CD14-positive monocyte (primary cell): ENCODE measurements at regions not wholly inside any gene's neighbourhood (a gene's known extent, or its start where the extent isn't known, plus 50 kb on each side); places are given as distances from the start of the nearest gene placed in this dataset.

Experiments
- DNase-seq, 3 donors: peaks; one replicate each; pipeline ENCODE4 v3.0.0-alpha.2; 2011 to 2022
- H2AFZ ChIP-seq: 2 replicates; pipeline ENCODE4 v1.6.0; 2012; ENCODE audit warnings: mild to moderate bottlenecking, low read depth, low read length, inconsistent platforms; ENCODE audit not compliant: insufficient read depth, poor library complexity, severe bottlenecking
- H3K27ac ChIP-seq, 2 donors: 1 replicate in 1 of 2; 2 replicates in 1 of 2; pipeline ENCODE4 v1.5.1; 2012 to 2013; ENCODE audit warnings: low read length in 2 of 2, control low read depth in 1 of 2, inconsistent platforms in 1 of 2, low read depth in 1 of 2, mild to moderate bottlenecking in 1 of 2
- H3K27me3 ChIP-seq, 2 donors: one replicate each; pipeline versions ENCODE4 v1.6.0 to v1.6.1; 2011 to 2013; ENCODE audit warnings: low read length in 2 of 2; ENCODE audit not compliant: control insufficient read depth in 2 of 2, insufficient read depth in 2 of 2
- H3K36me3 ChIP-seq, 2 donors: replicated peaks in 1 of 2; 1 replicate in 1 of 2; 2 replicates in 1 of 2; pipeline versions ENCODE4 v1.5.1 to v1.6.1; 2012 to 2013; ENCODE audit warnings: low read length in 2 of 2, control low read depth in 1 of 2, inconsistent platforms in 1 of 2, mild to moderate bottlenecking in 1 of 2; ENCODE audit not compliant: insufficient read depth in 2 of 2, control insufficient read depth in 1 of 2
- H3K4me1 ChIP-seq, 2 donors: 1 replicate in 1 of 2; 2 replicates in 1 of 2; pipeline versions ENCODE4 v1.5.1 to v1.6.1; 2012 to 2013; ENCODE audit warnings: low read length in 2 of 2, control low read depth in 1 of 2, inconsistent platforms in 1 of 2, mild to moderate bottlenecking in 1 of 2, moderate library complexity in 1 of 2; ENCODE audit not compliant: insufficient read depth in 2 of 2, control insufficient read depth in 1 of 2
- H3K4me2 ChIP-seq: replicated peaks from 2 replicates; pipeline ENCODE3; 2012; ENCODE audit warnings: low read length, moderate library complexity, mild to moderate bottlenecking; ENCODE audit not compliant: poor library complexity, severe bottlenecking; ENCODE audit errors: extremely low read depth
- H3K4me3 ChIP-seq, 3 experiments: fragments of 200-600 bp in 1 of 3; sonication (generic) in 1 of 3; replicated peaks in 1 of 3; 1 replicate in 2 of 3; 2 replicates in 1 of 3; pipeline ENCODE4 v1.5.1; 2011 to 2013; ENCODE audit warnings: low read length in 3 of 3, mild to moderate bottlenecking in 3 of 3, control low read depth in 2 of 3, low read depth in 2 of 3, inconsistent platforms in 1 of 3, moderate library complexity in 1 of 3
- H3K79me2 ChIP-seq: 2 replicates; pipeline ENCODE4 v1.6.0; 2012; ENCODE audit warnings: mild to moderate bottlenecking, control low read depth, inconsistent platforms, low read length, moderate library complexity; ENCODE audit not compliant: insufficient read depth
- H3K9ac ChIP-seq: 2 replicates; pipeline ENCODE4 v1.6.0; 2017; ENCODE audit warnings: low read length, mild to moderate bottlenecking; ENCODE audit not compliant: insufficient read depth, poor library complexity, severe bottlenecking
- H3K9me3 ChIP-seq, 2 donors: replicated peaks in 1 of 2; 1 replicate in 1 of 2; 2 replicates in 1 of 2; pipeline versions ENCODE4 v1.5.1 to v1.6.1; 2012 to 2013; ENCODE audit warnings: low read length in 2 of 2, control low read depth in 1 of 2; ENCODE audit not compliant: control insufficient read depth in 1 of 2, insufficient read depth in 1 of 2
- H4K20me1 ChIP-seq: 2 replicates; pipeline ENCODE4 v1.6.0; 2012; ENCODE audit warnings: mild to moderate bottlenecking, low read length, control low read depth, moderate library complexity; ENCODE audit not compliant: insufficient read depth
- H3K27ac Mint-ChIP-seq, 7 donors: one replicate each; pipeline ENCODE4 v1.8.0; 2020; ENCODE audit warnings: mild to moderate bottlenecking in 7 of 7, mixed read lengths in 7 of 7, moderate library complexity in 6 of 7, inconsistent platforms in 2 of 7
- H3K27me3 Mint-ChIP-seq, 3 donors: one replicate each; pipeline ENCODE4 v1.8.0; 2021 to 2022; ENCODE audit warnings: low read depth in 3 of 3, mild to moderate bottlenecking in 3 of 3, mixed read lengths in 3 of 3, moderate library complexity in 3 of 3, inconsistent platforms in 1 of 3
- H3K36me3 Mint-ChIP-seq, 2 donors: one replicate each; pipeline ENCODE4 v1.8.0; 2020; ENCODE audit warnings: mixed read lengths in 2 of 2, inconsistent platforms in 1 of 2, mild to moderate bottlenecking in 1 of 2
- H3K4me1 Mint-ChIP-seq: one replicate; pipeline ENCODE4 v1.8.0; 2020; ENCODE audit warnings: mild to moderate bottlenecking, mixed read lengths
- H3K4me3 Mint-ChIP-seq, 2 donors: one replicate each; pipeline ENCODE4 v1.8.0; 2020; ENCODE audit warnings: mild to moderate bottlenecking in 2 of 2, mixed read lengths in 2 of 2, moderate library complexity in 1 of 2
- H3K9me3 Mint-ChIP-seq, 7 donors: one replicate each; pipeline ENCODE4 v1.8.0; 2020 to 2022; ENCODE audit warnings: mixed read lengths in 7 of 7, mild to moderate bottlenecking in 6 of 7, moderate library complexity in 6 of 7, inconsistent platforms in 2 of 7
- CTCF ChIP-seq: fragments of 200-600 bp; IDR thresholded peaks from one replicate; pipeline ENCODE4 v1.8.0; 2022; ENCODE audit warnings: antibody characterized with exemption, mild to moderate bottlenecking
- WGBS: methylation state at CpG from one replicate; pipeline ENCODE4 v1.1.5; 2013; ENCODE audit warnings: missing lambda C conversion rate; ENCODE audit not compliant: insufficient coverage; 5-methylcytosine and 5-hydroxymethylcytosine counted together
- intact Hi-C, 2 donors: fragments of 100-400 bp; cut with micrococcal nuclease; formaldehyde crosslinking; loops; one replicate each; pipeline versions ENCODE4 v1.15.0 to v1.15.1; 2023

GRCh38 chr7:15920953-15921352 is 234.5 kb upstream of the MEOX2 start:
- no peaks in the 10 kb centered on the region for H3K36me3 Mint-ChIP-seq
- no peak overlapping the region for H3K9ac ChIP-seq
- H3K4me3 Mint-ChIP-seq = no peak overlapping the region
- 74% methylated on average over 4 of the region's 7 CpGs for WGBS
- no peak overlapping the region for H3K27ac ChIP-seq
- no peak overlapping the region for H3K4me2 ChIP-seq
- no peak overlapping the region for H3K4me3 ChIP-seq
- no peaks in the 10 kb centered on the region for H3K27me3 ChIP-seq
- H3K79me2 ChIP-seq = no peaks in the 10 kb centered on the region
- no peak overlapping the region for H3K27ac Mint-ChIP-seq
- no peak overlapping the region for H2AFZ ChIP-seq
- TF ChIP-seq CTCF = no peak
- no peak for DNase-seq
- intact Hi-C loops = no loop called here
- H3K27me3 Mint-ChIP-seq = peaks cover 0 to 1% (median 0%) of the 10 kb centered on the region in 3 donors
- H3K4me1 Mint-ChIP-seq = no peaks in the 10 kb centered on the region
- peaks cover 2 to 12% (median 6%) of the 10 kb centered on the region in 7 donors for H3K9me3 Mint-ChIP-seq
- H3K36me3 ChIP-seq = no peaks in the 10 kb centered on the region
- H3K4me1 ChIP-seq = no peaks in the 10 kb centered on the region
- no peaks in the 10 kb centered on the region for H4K20me1 ChIP-seq
- peaks cover 0 to 11% of the 10 kb centered on the region in 2 donors for H3K9me3 ChIP-seq

- intact Hi-C loops = no loop called here
- H3K79me2 ChIP-seq = no peaks in the 10 kb centered on the region
- no peak overlapping the region for H3K4me3 ChIP-seq
- no peaks in the 10 kb centered on the region for H4K20me1 ChIP-seq
- no peaks in the 10 kb centered on the region for H3K4me1 Mint-ChIP-seq
- no peaks in the 10 kb centered on the region for H3K36me3 ChIP-seq
- no peaks in the 10 kb centered on the region for H3K4me1 ChIP-seq
- no peak overlapping the region for H2AFZ ChIP-seq
- DNase-seq = no peak
- no peaks in the 10 kb centered on the region for H3K9me3 ChIP-seq
- no peaks in the 10 kb centered on the region for H3K27me3 ChIP-seq
- no peak overlapping the region for H3K4me2 ChIP-seq
- no peaks in the 10 kb centered on the region for H3K27me3 Mint-ChIP-seq
- no peak overlapping the region for H3K27ac Mint-ChIP-seq
- no peak overlapping the region for H3K9ac ChIP-seq
- no peaks in the 10 kb centered on the region for H3K36me3 Mint-ChIP-seq
- H3K27ac ChIP-seq = no peak overlapping the region
- H3K4me3 Mint-ChIP-seq = no peak overlapping the region
- H3K9me3 Mint-ChIP-seq = peaks cover 0 to 4% (median 2%) of the 10 kb centered on the region in 7 donors
- no peak for TF ChIP-seq CTCF
- WGBS = 100% methylated on average over 1 of the region's 4 CpGs
Measured at GRCh38 chr7:15916681-15917380, 230.3 kb upstream of the MEOX2 start.
